Astrocyte (in vitro differentiated cells and primary cell): ENCODE measurements at regions not wholly inside any gene's neighbourhood (a gene's known extent, or its start where the extent isn't known, plus 50 kb on each side); places are given as distances from the start of the nearest gene placed in this dataset.

ENCODE experiments used
- EZH2 ChIP-seq: IDR thresholded peaks from 2 replicates; pipeline ENCODE4 v1.6.1; 2012; ENCODE audit warnings: mild to moderate bottlenecking, low read length, inconsistent platforms; ENCODE audit not compliant: insufficient read depth
- TF ChIP-seq, protein P1 (sequence below): IDR thresholded peaks from 2 replicates; pipeline ENCODE4 v1.5.1; 2011; ENCODE audit warnings: low read depth, mild to moderate bottlenecking, inconsistent platforms, low read length, moderate library complexity; ENCODE audit not compliant: insufficient read depth

DNA sequence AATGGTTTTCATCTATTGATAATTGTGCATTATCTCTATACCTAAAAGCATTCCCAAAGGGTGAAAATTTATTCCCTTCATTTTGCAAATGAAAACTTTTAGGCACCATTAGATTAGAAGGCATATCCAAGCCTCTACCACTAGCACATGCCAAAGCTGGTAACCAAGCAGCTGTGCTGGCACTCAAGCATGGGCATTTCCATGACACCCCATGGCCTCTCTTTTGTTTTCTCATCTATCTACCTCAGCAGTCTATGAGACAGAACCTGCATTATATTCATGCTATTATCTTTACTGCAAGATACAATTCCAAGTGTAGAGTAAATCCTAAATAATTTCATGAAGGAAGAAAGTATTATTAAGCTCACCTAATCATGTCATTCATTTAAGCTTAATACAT lies 334.3 kb upstream of the LRRC7 start:
- TF ChIP-seq, protein P1, sequence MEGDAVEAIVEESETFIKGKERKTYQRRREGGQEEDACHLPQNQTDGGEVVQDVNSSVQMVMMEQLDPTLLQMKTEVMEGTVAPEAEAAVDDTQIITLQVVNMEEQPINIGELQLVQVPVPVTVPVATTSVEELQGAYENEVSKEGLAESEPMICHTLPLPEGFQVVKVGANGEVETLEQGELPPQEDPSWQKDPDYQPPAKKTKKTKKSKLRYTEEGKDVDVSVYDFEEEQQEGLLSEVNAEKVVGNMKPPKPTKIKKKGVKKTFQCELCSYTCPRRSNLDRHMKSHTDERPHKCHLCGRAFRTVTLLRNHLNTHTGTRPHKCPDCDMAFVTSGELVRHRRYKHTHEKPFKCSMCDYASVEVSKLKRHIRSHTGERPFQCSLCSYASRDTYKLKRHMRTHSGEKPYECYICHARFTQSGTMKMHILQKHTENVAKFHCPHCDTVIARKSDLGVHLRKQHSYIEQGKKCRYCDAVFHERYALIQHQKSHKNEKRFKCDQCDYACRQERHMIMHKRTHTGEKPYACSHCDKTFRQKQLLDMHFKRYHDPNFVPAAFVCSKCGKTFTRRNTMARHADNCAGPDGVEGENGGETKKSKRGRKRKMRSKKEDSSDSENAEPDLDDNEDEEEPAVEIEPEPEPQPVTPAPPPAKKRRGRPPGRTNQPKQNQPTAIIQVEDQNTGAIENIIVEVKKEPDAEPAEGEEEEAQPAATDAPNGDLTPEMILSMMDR, result no peak
- no peak for TF ChIP-seq EZH2
